SK-N-DZ (cell line): ENCODE measurements at regions not wholly inside any gene's neighbourhood (a gene's known extent, or its start where the extent isn't known, plus 50 kb on each side); places are given as distances from the start of the nearest gene placed in this dataset.
"Not testable (repeated sequence)": the region's sequence is repeated elsewhere in the genome, so short reads cannot be mapped to it uniquely, and the experiment has no call there.

ENCODE experiments used
- DNase-seq: peaks from one replicate; pipeline ENCODE4 v3.0.0-alpha.2; 2015; ENCODE audit warnings: low spot score

DNA sequence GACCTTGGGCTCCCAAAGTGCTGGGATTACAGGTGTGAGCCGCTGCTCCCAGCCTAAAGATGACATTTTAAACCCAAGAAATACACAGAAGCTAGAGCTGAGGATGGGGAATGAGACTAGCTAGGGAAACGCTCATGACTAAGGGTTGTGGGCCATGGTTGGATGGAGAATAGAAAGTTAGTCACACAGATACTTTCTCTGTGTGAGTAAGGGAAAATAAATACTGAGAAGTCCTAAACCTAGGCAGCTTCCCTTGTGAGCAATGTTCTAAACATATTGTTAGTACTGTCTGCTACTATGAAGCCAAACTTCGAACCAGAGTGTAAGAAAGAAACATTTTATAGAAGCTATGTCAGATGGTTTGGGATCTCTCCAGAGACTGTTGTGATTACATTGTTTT lies 304.8 kb upstream of the STAC start:
- no peak for DNase-seq

DNA sequence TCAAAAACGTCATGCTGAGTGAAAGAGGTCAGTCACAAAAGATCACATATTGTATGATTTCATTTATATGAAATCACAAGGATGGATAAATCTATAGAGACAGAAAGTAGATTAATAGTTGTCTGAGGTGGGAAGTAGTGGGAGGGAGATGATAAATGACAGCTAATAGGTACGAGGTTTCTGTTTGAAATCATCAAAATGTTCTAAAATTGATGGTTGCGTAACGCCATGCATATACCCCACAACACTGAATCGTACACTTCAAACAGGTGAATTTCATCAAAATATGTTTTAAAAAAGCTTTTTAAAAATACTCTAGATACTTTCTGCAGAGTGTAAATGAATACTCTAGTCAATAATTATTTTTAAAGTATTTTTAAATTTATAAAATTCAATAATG lies 303.0 kb upstream of the STAC start:
- no peak for DNase-seq

DNA sequence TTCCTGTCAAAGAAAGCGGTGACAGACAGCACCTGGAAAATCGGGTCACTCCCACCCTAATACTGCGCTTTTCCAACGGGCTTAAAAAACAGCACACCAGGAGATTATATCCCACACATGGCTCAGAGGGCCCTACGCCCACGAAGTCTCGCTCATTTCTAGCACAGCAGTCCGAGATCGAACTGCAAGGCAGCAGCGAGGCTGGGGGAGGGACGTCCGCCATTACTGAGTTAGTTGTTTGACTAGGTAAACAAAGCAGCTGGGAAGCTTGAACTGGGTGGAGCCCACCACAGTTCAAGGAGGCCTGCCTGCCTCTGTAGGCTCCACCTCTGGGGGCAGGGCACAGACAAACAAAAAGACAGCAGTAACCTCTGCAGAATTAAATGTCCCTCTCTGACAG lies 297.3 kb upstream of the STAC start:
- not testable (repeated sequence) for DNase-seq

DNA sequence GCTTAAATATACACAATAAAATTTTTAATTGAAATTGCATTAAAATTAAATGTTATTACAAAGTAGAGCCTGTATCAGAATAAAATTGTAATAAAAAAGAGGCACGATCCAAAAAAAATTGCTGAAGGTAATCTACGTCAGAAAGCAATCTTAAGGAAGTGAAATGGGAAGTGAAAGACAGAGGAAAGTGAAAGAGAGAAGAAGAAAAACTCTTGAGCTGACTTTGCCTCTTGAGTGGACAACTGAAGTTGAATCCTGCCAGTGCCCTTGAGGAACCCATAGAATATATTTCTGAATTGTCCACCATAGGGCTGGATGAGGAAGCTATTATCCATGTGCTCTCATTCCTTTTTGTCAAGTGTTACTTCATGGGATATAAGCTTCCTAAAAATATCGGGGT lies 285.1 kb upstream of the STAC start:
- DNase-seq = no peak

DNA sequence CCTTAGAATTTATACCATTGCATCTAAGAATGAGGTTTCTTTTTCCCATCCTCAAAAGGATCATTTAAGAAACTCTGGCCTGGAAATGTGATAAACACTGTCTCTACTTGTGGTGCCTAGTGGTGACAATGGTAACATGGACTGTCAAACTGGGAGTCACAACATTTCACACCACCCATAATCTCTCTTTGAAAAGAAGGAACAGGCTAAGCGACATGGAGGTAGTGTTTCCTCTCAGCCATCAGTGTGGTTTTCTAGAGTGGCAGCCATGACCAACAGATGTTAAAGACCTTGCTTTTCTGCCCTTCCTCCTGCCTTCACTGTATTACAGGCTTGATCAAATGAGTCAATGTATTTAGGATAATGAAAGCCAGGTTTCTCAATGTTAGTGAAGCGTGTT lies 283.1 kb upstream of the STAC start:
- peak; percentile 22 for DNase-seq

DNA sequence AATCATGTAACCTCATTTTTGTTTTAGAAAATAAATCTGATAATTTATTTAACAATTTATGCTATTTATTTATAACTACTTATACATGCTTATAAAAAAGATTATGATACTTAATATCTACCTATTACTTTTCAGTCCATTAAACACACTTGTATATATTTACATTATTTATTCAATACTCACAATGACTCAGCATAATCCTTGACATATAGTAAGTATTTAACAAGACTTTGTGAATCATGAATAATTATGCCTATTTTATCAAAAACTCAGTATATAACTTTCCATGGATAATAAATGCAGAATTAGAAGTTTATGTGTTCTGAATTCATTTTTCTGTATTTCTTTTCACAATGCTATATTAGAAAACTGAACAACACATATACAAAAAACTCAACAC lies 266.0 kb upstream of the STAC start:
- no peak for DNase-seq

DNA sequence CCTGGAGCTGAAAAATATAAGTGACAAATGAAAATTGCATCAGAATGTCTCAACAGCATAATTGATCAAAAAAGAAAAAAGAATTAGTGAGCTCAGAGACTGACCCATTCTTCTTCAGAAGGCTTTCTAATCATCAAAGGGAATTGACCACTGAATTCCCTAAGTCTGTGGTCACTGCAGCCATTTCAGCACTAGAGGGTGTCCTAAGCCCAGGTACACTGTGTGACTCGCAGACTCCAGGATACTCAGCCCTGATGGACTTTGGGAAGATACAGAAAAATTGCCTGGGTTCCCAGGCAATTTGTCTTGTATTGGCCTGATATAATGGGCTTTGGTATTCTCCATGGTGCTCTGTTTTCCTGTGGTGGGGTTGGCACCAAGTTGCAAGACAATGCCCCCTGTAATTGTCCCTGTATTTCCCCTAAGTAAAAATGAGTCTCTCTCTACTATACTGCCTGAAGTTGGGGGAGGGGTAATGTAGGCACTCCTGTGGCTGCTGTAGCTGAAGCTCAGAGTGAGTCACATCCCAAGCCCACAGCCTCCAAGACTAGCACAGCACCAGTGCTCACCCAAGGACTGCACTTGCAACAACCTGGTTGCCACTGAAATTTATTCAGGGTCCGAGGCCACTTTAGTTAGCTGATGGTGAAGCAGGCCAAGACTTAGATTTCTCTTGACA lies 256.0 kb upstream of the STAC start:
- peak; percentile 75 for DNase-seq

DNA sequence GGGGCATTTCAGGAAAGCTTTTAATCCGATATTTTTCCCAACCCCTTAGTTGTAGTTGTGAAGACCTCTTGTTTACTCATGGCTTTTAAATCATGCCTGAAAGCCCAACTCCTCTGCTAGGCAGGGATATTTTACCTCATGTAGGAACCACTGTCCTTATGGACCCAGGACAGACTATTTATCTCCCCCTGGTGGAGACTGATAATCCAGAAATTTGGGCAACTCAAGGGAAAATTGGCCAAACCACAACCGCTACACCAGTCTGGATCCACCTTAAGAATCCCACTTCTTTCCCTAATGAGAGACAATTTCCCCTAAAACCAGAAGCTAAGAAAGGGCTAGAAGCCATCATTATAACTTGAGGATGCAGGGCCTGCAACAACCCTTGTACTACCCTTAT lies 248.1 kb upstream of the STAC start:
- no peak for DNase-seq

DNA sequence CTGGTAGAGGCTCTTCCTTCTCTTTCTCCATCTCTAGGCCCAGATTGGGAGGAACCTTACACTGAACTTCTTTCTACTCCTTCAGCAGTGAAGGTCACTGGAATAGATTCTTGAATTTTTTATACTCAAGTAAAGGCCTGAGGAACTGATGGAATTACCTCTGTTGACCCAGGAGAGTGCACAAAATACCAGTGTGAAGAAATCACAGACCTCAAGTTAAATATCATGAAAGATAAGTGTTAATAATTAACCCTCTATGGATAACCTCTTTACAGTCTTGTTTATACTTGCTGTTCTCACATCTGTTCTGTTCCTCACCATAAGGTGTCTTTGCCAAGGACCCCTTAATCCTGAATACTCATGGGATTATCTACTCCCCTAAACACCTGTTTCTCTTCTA lies 244.4 kb upstream of the STAC start:
- no peak for DNase-seq

DNA sequence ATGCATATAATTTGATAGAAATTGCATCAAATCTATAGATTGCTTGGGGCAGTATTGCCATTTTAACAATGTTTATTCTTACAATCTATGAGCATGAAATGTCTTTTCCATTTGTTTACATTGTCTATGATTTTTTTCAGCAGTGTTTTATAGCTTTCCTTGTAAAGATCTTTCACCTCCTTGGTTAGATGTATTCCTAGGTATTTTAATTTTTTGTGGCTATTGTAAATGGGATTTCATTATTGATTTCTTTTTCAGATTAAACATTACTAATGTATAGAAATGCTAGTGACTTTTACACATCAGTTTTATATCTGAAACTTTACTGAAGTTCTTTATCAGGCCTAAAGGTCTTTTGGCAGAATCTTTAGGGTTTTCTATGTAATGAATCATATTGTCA lies 237.6 kb upstream of the STAC start:
- no peak for DNase-seq

DNA sequence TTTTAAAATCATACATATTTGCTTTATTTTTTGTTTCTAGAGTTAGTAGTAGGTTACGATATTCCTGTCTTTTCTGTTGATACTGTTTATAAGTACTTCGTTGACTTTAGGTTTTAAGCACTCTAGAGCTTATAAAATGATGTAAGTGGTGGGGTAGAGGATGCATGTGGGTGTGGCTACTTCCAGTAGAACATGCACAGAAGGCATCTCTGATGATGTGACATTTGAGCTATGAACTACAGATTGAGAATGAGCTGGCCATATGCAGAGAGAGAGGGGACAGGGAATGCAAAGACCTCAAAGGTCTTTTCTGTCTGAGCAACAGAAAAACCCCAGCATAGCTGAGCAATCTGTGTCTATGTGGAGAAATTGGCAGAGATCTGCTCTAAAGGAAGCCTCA lies 233.9 kb upstream of the STAC start:
- DNase-seq = no peak

DNA sequence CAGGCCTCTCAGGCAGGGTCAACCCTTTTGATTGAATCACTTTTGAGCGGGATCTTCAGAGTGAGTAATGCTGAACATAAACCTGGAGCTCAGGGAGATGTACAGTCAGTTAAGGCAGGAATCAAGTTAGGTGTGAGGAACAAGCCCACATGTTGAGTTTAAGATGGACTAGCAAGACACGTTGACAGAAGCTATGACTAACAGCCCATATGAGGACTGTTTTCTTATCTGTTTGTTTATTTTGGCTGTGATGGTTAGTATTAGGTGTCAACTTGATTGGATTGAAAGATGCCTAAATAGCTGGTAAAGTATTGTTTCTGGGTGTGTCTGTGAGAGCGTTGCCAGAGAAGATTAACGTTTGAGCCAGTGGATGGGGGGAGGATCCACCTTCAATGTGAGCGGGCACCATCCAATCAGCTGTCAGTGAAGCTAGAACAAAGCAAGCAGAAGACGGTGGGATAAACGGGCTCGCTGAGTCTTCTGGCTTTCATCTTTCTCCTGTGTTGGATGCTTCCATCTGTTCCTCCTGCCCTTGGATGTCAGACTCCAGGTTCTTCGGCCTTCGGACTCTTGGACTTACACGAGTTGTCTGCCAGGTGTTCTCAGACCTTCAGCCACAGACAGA lies 232.3 kb upstream of the STAC start:
- DNase-seq = no peak

DNA sequence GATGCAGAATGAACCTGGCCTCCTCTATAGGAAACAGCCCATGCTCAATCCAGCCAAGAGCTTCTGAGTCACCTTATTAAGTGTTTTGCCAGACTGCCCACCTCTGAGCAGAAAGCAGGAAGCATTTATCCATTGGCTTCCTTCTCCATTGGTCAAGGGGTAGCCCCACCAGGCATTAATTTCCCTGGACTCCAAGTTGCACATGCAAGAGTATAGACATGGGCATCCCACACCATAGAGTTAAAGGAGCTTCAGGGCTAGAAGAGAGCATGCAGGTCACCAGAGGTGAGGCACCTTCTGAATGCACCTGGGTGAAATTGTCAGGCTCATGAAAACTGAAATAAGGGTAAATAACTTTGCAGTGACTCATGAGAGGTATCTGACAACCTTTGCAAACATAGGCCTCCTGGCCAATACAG lies 230.8 kb upstream of the STAC start:
- no peak for DNase-seq

DNA sequence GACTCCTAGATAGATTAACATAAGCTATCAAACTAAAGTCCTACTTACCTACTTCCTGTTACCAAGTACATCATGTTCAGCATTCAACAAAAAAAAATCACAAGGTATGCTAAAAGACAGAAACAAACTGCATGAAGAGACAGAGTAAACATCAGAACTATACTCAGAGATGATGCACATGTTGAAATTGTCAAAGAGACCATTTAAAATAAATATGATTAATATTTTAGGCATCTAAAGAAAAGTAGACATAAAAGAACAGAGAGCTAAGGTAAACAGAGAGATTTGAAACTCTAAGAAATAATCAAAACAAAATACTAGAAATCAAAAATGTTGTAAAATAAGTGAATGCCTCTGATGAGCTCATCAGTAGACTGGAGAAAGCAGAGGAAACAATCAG lies 224.8 kb upstream of the STAC start:
- DNase-seq = no peak

DNA sequence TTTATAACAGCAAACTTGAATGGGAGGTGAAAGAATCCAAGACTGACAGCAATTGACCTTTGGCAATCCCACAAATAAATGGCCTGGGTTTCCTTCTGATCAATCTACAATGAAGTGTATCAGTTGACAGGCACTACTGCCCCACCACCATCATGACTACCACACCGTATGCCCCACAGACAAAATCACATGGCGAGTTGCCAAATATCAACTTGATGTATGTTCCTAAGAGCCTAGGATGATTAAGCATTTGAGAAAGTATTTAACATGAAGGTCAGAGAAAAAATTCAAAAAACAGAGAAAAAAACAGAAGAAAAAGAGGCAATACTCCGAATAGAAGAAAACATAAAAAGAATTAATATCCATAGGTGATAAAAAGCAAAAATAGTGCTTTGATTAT lies 215.9 kb upstream of the STAC start:
- DNase-seq = no peak

DNA sequence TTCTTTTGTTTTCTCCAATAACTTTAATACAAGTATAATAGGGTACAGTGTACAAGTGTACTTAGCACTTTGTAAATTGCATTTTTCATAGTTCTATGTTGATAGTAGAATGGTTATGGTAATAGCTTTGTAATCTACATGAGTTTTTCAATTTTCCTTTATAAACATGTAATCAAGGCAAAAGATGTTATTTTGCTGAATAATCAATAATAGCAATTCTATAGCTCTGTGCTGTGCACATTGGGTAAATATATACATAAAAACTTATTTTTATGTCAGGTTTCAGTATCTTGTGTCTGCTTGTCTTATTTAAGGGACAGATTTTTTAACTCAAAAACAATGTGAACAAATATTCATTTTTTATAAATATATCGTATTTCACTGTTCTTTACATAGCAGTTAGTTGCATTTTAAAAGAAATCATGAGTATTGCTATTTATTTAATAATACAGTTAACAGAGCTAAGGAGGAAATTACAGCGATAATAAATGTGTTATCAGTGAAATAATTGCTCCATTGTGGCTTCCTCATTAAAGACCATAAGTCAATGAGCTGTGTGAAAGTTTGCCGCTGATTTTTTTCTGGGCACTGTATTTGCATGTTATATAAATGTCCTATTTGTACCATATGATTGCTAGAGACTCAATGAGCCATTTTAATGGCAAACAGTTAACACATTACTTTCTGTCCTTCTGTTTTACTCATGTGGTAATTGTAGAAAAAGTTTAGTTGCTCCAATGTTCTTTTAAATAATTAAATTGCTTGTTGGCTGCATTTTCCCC lies 214.6 kb upstream of the STAC start:
- DNase-seq = no peak

DNA sequence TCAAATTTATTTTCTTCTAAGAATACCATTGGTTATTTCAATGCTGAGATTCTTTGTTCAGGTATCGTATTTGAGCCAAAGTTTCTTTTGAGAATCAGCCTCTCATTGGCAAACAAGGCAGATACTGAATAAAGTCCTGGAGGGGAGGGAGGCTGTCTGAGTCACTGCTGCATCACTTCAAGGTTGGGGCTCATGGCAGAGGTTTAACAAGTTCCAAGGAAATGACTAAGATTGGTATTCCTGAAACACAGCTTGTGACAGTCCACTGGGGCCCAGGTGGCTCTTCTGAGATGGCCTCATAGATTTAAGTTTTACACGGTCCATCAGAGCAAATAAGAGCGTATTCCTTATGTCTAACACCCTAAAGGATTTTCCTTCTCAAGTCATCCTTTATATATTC lies 213.8 kb upstream of the STAC start:
- DNase-seq = no peak

DNA sequence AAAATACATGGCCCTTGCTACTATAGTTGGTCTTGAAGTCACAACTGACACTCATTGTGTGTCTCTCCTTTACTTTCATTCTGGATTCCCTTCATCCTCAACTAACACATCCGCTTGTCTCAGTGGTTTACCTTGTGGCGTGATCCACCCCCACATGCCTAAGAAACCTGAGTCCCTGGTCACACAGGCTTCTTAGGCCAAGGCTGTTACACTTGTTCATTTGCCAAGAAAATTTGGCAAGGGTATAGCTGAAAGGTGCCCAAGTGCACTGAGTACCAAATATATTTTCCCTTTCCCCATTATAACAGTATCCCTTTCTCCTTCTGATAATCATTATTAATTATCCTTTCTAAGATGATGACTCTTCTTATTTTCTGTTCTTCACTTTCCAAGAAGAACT lies 207.6 kb upstream of the STAC start:
- DNase-seq = no peak

DNA sequence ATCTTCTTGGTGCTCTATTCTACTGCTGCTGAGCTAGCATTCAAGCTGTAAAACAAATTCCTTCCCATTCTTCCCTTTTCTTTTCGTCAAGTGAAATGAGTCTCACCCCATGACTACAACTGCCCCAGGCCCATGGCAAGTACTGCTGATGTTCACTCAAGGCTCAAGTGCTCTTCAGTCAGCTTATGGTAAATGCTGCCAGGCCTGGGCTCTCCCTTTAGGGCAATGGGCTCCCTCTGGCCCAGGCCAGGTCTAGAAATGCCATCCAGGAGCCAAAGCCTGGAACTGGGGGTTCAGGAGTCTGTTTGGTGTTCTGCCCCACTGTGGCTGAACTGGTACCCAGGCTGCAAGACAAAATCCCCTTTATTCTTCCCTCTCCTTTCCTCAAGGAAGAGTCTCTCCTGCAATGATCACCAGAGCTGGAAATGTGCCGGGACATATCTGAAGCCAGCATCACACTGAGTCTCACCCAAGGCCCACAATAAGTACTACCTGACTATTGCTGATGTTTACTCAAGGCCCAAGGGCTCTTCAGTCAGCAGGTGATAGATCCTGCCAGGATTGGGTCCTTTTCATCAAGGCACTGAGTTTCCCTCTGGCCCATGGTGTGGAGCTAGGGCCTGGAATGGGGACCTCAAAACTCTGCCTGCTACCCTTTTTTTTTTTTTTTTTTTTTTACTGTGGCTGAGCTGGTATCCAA lies 205.0 kb upstream of the STAC start:
- no peak for DNase-seq

DNA sequence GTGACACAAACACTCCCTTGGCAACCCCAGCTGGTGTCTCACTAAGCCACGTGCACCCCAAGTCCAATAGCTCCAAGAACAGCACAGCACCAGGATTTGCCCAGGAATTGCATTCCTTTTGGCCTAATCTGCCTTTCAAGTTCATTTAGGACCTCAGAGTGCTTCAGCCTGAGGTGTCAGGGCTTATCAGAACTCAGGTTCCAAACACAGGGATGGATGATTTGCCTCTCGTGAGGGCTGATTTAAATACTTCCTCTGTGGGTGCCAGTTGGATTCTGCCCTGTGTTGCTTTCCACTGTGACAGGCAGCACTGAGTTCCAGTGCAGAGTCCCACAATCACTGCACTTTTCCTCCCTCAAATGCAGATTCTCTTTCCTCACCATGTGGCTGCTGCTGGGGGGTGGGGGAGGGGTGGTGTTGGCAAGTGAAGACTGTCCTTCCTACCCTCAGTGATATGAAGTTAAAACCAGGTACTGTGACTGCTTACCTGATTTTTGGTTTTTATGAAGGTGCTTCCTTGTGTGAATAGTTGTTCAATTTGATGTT lies 204.3 kb upstream of the STAC start:
- DNase-seq = no peak

DNA sequence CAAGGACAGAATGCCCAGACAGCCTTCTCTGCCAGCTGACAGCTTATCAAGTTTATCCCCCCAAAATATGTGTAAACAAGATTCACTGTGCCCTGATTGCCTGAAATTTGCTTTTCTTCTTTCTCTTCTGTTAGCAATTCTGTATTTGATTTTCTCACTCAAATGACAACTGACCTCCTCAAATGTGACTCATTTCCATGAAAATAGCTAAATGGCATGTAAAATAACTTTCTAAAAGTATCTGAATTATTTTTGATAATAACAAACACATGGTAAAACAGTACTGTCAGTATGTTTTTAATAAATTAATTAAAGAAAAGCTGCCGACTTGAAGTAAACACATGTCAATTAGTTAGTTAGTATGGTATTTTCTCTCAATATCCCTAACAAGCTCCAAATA lies 202.3 kb upstream of the STAC start:
- no peak for DNase-seq

DNA sequence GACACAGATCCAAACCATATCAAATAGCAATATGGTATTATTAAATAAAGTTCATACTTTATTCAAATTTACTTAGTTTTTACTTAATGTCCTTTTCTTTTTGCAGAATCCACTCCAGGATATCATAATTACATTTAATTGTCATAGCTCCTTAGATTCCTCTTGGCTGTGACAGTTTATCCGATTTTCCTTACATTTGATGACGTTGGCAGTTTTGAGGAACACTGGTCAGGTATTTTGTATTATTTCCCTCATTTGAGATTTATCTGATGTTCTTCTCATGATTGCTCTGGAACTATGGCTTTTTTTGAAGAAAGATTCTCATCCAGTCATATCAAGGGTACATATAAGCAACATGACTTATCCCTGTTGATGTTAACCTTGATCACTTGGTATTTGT lies 198.3 kb upstream of the STAC start:
- DNase-seq = no peak
